Osteoblast (primary cell): ENCODE measurements at regions not wholly inside any gene's neighbourhood (a gene's known extent, or its start where the extent isn't known, plus 50 kb on each side); places are given as distances from the start of the nearest gene placed in this dataset.

Experiments used
- DNase-seq: peaks from one replicate; pipeline ENCODE4 v3.0.0; 2011; ENCODE audit warnings: low spot score, mixed read lengths; ENCODE audit not compliant: insufficient read length; ENCODE audit errors: missing footprints
- H2AFZ ChIP-seq: 2 replicates; pipeline ENCODE4 v1.6.0; 2011; ENCODE audit warnings: mild to moderate bottlenecking, low read length
- H3K27ac ChIP-seq: 2 replicates; pipeline ENCODE4 v1.5.1; 2011; ENCODE audit warnings: mild to moderate bottlenecking, low read depth, low read length, moderate library complexity
- H3K27me3 ChIP-seq: 2 replicates; pipeline ENCODE4 v1.6.0; 2012; ENCODE audit warnings: mild to moderate bottlenecking, control low read depth, inconsistent platforms, low read length, moderate library complexity; ENCODE audit not compliant: insufficient read depth
- H3K36me3 ChIP-seq: 2 replicates; pipeline ENCODE4 v1.5.1; 2011; ENCODE audit warnings: mild to moderate bottlenecking, low read length, control low read depth, moderate library complexity; ENCODE audit not compliant: insufficient read depth
- H3K4me1 ChIP-seq: 2 replicates; pipeline ENCODE4 v1.5.1; 2011; ENCODE audit warnings: mild to moderate bottlenecking, low read length, control low read depth, moderate library complexity; ENCODE audit not compliant: insufficient read depth
- H3K4me2 ChIP-seq: 2 replicates; pipeline ENCODE4 v1.6.0; 2011; ENCODE audit warnings: mild to moderate bottlenecking, low read length; ENCODE audit not compliant: insufficient read depth
- H3K4me3 ChIP-seq: fragments of 200-600 bp; sonication (generic); 3 replicates; pipeline ENCODE4 v1.5.1; 2012; ENCODE audit warnings: mild to moderate bottlenecking, low read length, inconsistent platforms; ENCODE audit not compliant: insufficient read depth
- H3K79me2 ChIP-seq: 2 replicates; pipeline ENCODE4 v1.6.0; 2012; ENCODE audit warnings: mild to moderate bottlenecking, low read length, control low read depth, inconsistent platforms; ENCODE audit not compliant: insufficient read depth
- H3K9me3 ChIP-seq: 2 replicates; pipeline ENCODE4 v1.5.1; 2011; ENCODE audit warnings: low read depth, low read length, control low read depth
- H4K20me1 ChIP-seq: 2 replicates; pipeline ENCODE4 v1.6.0; 2012; ENCODE audit warnings: mild to moderate bottlenecking, low read length, control low read depth; ENCODE audit not compliant: insufficient read depth
- TF ChIP-seq, protein P1 (sequence below): IDR thresholded peaks from 2 replicates; pipeline ENCODE4 v1.5.1; 2011; ENCODE audit warnings: mild to moderate bottlenecking, low read depth, low read length, moderate library complexity; ENCODE audit errors: extremely low read depth

DNA sequence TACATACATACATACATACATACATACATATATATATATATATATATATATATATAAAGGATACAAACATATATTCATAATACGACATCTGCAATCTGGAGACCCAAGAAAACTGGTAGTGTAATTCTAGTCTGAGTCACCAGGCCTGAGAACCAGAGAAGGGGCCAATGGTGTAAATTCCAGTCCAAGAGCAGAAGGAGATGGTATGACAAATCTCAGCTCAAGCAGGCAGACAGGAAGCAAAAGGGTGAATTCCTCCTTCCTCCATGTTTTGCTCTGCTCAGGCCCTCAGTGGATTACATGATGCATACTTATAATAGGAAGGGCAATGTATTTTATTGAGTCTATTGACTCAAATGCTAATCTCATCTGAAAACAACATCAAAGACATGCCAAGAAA, 1060.4 kb upstream of the TMPRSS15 start:
- H3K4me1 ChIP-seq = no peaks in the 10 kb centered on the region
- peaks cover 6% of the 10 kb centered on the region for H3K9me3 ChIP-seq
- H3K27ac ChIP-seq = no peak overlapping the region
- H3K4me2 ChIP-seq = no peak overlapping the region
- H3K27me3 ChIP-seq = no peaks in the 10 kb centered on the region
- no peaks in the 10 kb centered on the region for H3K79me2 ChIP-seq
- DNase-seq = no peak
- H2AFZ ChIP-seq = no peak overlapping the region
- H3K36me3 ChIP-seq = no peaks in the 10 kb centered on the region
- H4K20me1 ChIP-seq = no peaks in the 10 kb centered on the region
- no peak overlapping the region for H3K4me3 ChIP-seq
- TF ChIP-seq, protein P1, sequence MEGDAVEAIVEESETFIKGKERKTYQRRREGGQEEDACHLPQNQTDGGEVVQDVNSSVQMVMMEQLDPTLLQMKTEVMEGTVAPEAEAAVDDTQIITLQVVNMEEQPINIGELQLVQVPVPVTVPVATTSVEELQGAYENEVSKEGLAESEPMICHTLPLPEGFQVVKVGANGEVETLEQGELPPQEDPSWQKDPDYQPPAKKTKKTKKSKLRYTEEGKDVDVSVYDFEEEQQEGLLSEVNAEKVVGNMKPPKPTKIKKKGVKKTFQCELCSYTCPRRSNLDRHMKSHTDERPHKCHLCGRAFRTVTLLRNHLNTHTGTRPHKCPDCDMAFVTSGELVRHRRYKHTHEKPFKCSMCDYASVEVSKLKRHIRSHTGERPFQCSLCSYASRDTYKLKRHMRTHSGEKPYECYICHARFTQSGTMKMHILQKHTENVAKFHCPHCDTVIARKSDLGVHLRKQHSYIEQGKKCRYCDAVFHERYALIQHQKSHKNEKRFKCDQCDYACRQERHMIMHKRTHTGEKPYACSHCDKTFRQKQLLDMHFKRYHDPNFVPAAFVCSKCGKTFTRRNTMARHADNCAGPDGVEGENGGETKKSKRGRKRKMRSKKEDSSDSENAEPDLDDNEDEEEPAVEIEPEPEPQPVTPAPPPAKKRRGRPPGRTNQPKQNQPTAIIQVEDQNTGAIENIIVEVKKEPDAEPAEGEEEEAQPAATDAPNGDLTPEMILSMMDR = no peak

DNA sequence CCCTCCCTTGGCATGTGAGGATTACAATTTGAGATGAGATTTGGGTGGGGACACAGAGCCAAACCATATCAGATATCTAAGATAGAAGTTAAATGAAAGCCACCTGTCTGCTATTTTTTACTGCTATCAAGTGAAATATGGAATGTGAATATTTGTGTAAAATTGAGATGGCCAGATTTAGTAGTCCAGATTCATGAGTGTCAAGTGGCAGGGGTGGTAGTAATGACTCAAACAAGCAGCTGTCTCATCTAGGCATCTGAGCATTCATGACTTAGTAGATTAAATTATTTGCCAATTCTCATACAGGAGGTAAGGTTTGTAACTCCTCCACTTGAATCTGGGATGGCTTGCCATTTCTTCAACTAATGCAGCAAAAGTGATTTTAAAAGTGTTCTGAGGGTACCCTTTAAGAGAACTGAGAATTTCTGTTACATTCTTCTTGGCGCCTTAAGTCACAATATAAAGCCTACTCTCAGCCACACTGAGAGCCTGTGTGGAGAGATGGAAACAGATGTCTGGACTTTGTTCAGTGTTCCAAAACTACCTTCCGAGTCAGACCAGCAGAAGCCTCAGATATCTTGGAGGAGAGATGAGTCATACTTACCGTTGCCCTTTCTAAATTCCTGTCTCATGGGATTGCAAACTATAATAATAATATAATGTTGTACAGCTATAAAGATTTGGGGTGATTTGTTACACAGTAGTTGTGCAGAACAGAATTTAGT, 1065.6 kb upstream of the TMPRSS15 start:
- no peak overlapping the region for H3K4me3 ChIP-seq
- no peak overlapping the region for H3K27ac ChIP-seq

DNA sequence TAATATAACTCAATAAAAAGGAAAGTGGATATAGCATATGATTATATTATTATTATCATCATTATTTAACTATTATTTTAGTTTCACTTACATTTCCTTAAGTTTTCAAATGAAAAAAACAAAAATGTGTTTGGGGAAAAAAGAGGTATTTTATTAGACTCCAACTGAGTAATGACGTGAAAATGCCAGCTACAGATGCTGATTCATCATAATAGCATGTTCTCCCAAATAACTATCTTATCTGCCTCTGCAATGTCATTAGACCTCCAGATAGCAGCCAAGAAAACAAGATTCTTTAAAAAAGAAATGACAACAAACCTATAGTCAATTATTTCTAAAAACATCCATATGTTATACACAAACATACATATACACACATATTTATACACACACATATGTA, 1071.9 kb upstream of the TMPRSS15 start:
- no peaks in the 10 kb centered on the region for H3K9me3 ChIP-seq
- no peaks in the 10 kb centered on the region for H3K36me3 ChIP-seq
- H3K27me3 ChIP-seq = no peaks in the 10 kb centered on the region
- no peak overlapping the region for H3K27ac ChIP-seq
- DNase-seq = no peak
- H3K4me1 ChIP-seq = no peaks in the 10 kb centered on the region
- TF ChIP-seq, protein P1 = no peak
- no peaks in the 10 kb centered on the region for H3K79me2 ChIP-seq
- no peak overlapping the region for H2AFZ ChIP-seq
- no peak overlapping the region for H3K4me2 ChIP-seq
- no peaks in the 10 kb centered on the region for H4K20me1 ChIP-seq
- H3K4me3 ChIP-seq = no peak overlapping the region

More for the DNA sequence above, 1065.6 kb upstream of the TMPRSS15 start:
- Histone ChIP-seq H3K4me1 (no peaks in the 10 kb centered on the region), H3K9me3 (no peaks in the 10 kb centered on the region), H2AFZ (no peak overlapping the region), H4K20me1 (no peaks in the 10 kb centered on the region), H3K36me3 (no peaks in the 10 kb centered on the region), H3K79me2 (no peaks in the 10 kb centered on the region), H3K27me3 (no peaks in the 10 kb centered on the region), H3K4me2 (no peak overlapping the region)
- TF ChIP-seq, protein P1 = no peak
- no peak for DNase-seq

DNA sequence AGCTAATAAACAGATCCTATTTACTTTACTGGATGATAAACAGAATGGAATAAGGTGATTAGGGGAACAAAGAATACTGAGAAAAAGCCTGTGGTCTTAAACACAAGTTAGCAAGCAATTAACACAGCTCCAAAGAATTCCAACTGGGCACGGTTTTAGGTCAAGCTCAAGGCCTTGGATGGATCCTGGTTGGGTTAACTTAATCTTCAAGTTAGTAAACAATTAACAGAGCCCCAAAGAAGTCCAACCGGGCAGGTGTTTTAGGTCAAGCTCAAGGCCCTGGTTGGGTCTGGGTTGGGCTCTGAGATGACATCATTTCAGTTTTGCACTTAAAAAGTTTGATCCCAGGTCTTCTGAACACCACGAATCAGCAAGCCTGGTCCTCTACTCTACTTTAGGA, 1086.3 kb upstream of the TMPRSS15 start:
- no peaks in the 10 kb centered on the region for H3K27me3 ChIP-seq
- TF ChIP-seq, protein P1 = no peak
- H4K20me1 ChIP-seq = no peaks in the 10 kb centered on the region
- no peaks in the 10 kb centered on the region for H3K79me2 ChIP-seq
- no peak overlapping the region for H2AFZ ChIP-seq
- DNase-seq = no peak
- H3K36me3 ChIP-seq = no peaks in the 10 kb centered on the region
- no peak overlapping the region for H3K4me2 ChIP-seq
- H3K9me3 ChIP-seq = peaks cover under 1% of the 10 kb centered on the region
- no peak overlapping the region for H3K4me3 ChIP-seq
- H3K4me1 ChIP-seq = no peaks in the 10 kb centered on the region
- no peak overlapping the region for H3K27ac ChIP-seq
